Fibroblast of gingiva (primary cell): ENCODE measurements at regions not wholly inside any gene's neighbourhood (a gene's known extent, or its start where the extent isn't known, plus 50 kb on each side); places are given as distances from the start of the nearest gene placed in this dataset.

Experiments used
- DNase-seq: peaks from one replicate; pipeline ENCODE4 v3.0.0-alpha.2; 2011; ENCODE audit warnings: low read depth

- DNase-seq = no peak
Observed at GRCh38 chr1:168782559-168783116, 53.6 kb upstream of the DPT start.

- DNase-seq = peak; percentile 52
Observed at GRCh38 chr1:168783458-168784210, 54.6 kb upstream of the DPT start.

- DNase-seq = no peak
Observed at GRCh38 chr1:168786476-168787330, 57.7 kb upstream of the DPT start.

GRCh38 chr1:168788258-168788657, 59.3 kb upstream of the DPT start:
- DNase-seq = no peak

- no peak for DNase-seq
Observed at GRCh38 chr1:168789501-168789900, 60.5 kb upstream of the DPT start.

- DNase-seq = no peak
Observed at GRCh38 chr1:168792142-168792541, 63.1 kb upstream of the DPT start.

- DNase-seq = no peak
Observed at GRCh38 chr1:168792592-168793125, 63.7 kb upstream of the DPT start.

GRCh38 chr1:168794057-168794456, 65.1 kb upstream of the DPT start:
- no peak for DNase-seq

- DNase-seq = no peak
Observed at GRCh38 chr1:168795681-168796080, 66.7 kb upstream of the DPT start.

- no peak for DNase-seq
Observed at GRCh38 chr1:168799927-168800605, 71.1 kb upstream of the DPT start.

- no peak for DNase-seq
Observed at GRCh38 chr1:168801032-168801745, 72.2 kb upstream of the DPT start.

GRCh38 chr1:168803806-168804510, 75.0 kb upstream of the DPT start:
- no peak for DNase-seq

GRCh38 chr1:168806952-168807351, 77.9 kb upstream of the DPT start:
- DNase-seq = no peak

- DNase-seq = no peak
Observed at GRCh38 chr1:168811176-168811575, 82.2 kb upstream of the DPT start.

GRCh38 chr1:168819668-168820067, 90.7 kb upstream of the DPT start:
- DNase-seq = no peak

- no peak for DNase-seq
Observed at GRCh38 chr1:168821434-168821833, 92.4 kb upstream of the DPT start.

- no peak for DNase-seq
Observed at GRCh38 chr1:168822911-168823310, 93.9 kb upstream of the DPT start.

GRCh38 chr1:168823988-168824387, 95.0 kb upstream of the DPT start:
- DNase-seq = no peak

GRCh38 chr1:168824418-168825065, 95.5 kb upstream of the DPT start:
- DNase-seq = no peak

GRCh38 chr1:168825129-168825528, 96.1 kb upstream of the DPT start:
- no peak for DNase-seq
